ENCODE measurements at regions not wholly inside any gene's neighbourhood (a gene's known extent, or its start where the extent isn't known, plus 50 kb on each side); places are given as distances from the start of the nearest gene placed in this dataset.

GRCh38 chr5:135137146-135137915 is 103.3 kb upstream of the PITX1 start:
- DNase-seq (ENCODE audit: low spot score), result no peak
- WGBS, result 93% methylated on average over 13 of the region's 13 CpGs
- H3K9me3 ChIP-seq (ENCODE audit: control insufficient read depth in 4 of 4, low read length in 3 of 4), result no peaks in the 10 kb centered on the region
- no peak overlapping the region for H3K27ac ChIP-seq (ENCODE audit: low read depth in 1 of 2, low read length in 2 of 2)
- H3K27me3 ChIP-seq (ENCODE audit: control insufficient read depth in 4 of 4, insufficient read depth in 4 of 4, low read length in 3 of 4), result peaks cover 0 to 3% (median 0%) of the 10 kb centered on the region in 4 donors
- H3K4me3 ChIP-seq (ENCODE audit: low read depth in 1 of 3, low read length in 3 of 3), result no peak overlapping the region
- H3K36me3 ChIP-seq (ENCODE audit: control insufficient read depth in 4 of 4, insufficient read depth in 3 of 4, low read depth in 1 of 4, low read length in 3 of 4), result no peaks in the 10 kb centered on the region
- no peaks in the 10 kb centered on the region for H3K4me1 ChIP-seq (ENCODE audit: control insufficient read depth in 4 of 4, insufficient read depth in 4 of 4, low read length in 3 of 4)
- H3K9ac ChIP-seq (ENCODE audit: low read depth in 1 of 2, low read length in 2 of 2), result no peak overlapping the region
- TF ChIP-seq HNF4A (conservative IDR thresholded peaks at IDR 0.05) (no peak), REST (IDR thresholded peaks at IDR 0.05) (no peak), SP1 (IDR thresholded peaks at IDR 0.05) (no peak), RAD21 (IDR thresholded peaks at IDR 0.05) (no peak), HNF4G (IDR thresholded peaks at IDR 0.05) (no peak)

- Histone ChIP-seq H3K9me3 (ENCODE audit: control insufficient read depth in 4 of 4, low read length in 3 of 4) (no peaks in the 10 kb centered on the region), H3K4me3 (ENCODE audit: low read depth in 1 of 3, low read length in 3 of 3) (no peak overlapping the region), H3K36me3 (ENCODE audit: control insufficient read depth in 4 of 4, insufficient read depth in 3 of 4, low read depth in 1 of 4, low read length in 3 of 4) (no peaks in the 10 kb centered on the region), H3K4me1 (ENCODE audit: control insufficient read depth in 4 of 4, insufficient read depth in 4 of 4, low read length in 3 of 4) (no peaks in the 10 kb centered on the region), H3K27me3 (ENCODE audit: control insufficient read depth in 4 of 4, insufficient read depth in 4 of 4, low read length in 3 of 4) (peaks cover 0 to 3% (median 0%) of the 10 kb centered on the region in 4 donors), H3K9ac (ENCODE audit: low read depth in 1 of 2, low read length in 2 of 2) (no peak overlapping the region), H3K27ac (ENCODE audit: low read depth in 1 of 2, low read length in 2 of 2) (no peak overlapping the region)
- TF ChIP-seq RAD21 (IDR thresholded peaks at IDR 0.05) (no peak), RXRA (IDR thresholded peaks at IDR 0.05) (no peak), ATF3 (IDR thresholded peaks at IDR 0.05) (no peak), MAX (IDR thresholded peaks at IDR 0.05) (no peak), JUND (IDR thresholded peaks at IDR 0.05) (no peak), NR2F2 (IDR thresholded peaks at IDR 0.05) (no peak), GABPA (IDR thresholded peaks at IDR 0.05 in 1 of 2, conservative IDR thresholded peaks at IDR 0.05 in 1 of 2) (no peak), SP1 (IDR thresholded peaks at IDR 0.05) (no peak), ZBTB33 (IDR thresholded peaks at IDR 0.05) (no peak), HNF4A (conservative IDR thresholded peaks at IDR 0.05) (no peak), REST (IDR thresholded peaks at IDR 0.05) (no peak), FOXA2 (IDR thresholded peaks at IDR 0.05) (no peak), EGR1 (IDR thresholded peaks at IDR 0.05; ENCODE audit: low read depth in 2 of 2) (no peak), CTCF (IDR thresholded peaks at IDR 0.05; ENCODE audit: low read depth, low read length, missing input control) (no peak), FOXA1 (IDR thresholded peaks at IDR 0.05) (no peak)
- WGBS, result 90% methylated on average over 2 of the region's 2 CpGs
- no peak for DNase-seq (ENCODE audit: low spot score)
Measured at GRCh38 chr5:135136546-135136945, 102.5 kb upstream of the PITX1 start.

Data from liver (tissue), 8 donors.